ENCODE measurements at regions not wholly inside any gene's neighbourhood (a gene's known extent, or its start where the extent isn't known, plus 50 kb on each side); places are given as distances from the start of the nearest gene placed in this dataset.

DNA sequence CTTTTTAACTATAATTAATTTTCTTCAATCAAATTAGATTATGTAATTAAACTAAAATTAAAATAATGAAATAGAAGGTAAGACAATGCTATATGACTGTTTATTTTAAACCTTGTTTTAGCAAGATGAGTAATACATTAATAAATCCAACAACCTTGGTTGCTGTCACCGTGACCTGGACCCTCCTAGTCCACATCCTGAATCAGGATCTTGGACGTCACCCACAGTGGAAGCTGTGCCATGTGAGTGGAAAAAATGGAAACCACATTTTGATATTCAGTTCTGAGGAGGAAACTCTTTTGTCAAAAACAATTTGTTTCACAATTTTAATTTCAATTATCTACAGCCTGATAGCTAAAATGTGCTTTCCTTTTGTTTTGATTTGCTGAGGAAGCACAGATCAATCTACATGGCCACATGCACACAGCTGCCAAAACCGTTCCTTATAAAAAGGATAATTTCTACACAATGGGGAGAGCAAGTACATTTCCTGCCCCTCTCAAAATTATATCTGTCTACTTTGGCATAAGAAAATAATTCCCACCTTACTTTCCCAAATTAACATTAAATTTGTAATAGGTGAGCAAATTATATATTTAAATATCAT, 255.5 kb downstream of the RASSF9 start:
- in situ Hi-C loops (cut with HindIII; ENCODE audit: low sequenced_read_pairs): no loop called here
- DNase-seq (ENCODE audit: low read depth): peak; percentile 8
- TF ChIP-seq, protein P1, sequence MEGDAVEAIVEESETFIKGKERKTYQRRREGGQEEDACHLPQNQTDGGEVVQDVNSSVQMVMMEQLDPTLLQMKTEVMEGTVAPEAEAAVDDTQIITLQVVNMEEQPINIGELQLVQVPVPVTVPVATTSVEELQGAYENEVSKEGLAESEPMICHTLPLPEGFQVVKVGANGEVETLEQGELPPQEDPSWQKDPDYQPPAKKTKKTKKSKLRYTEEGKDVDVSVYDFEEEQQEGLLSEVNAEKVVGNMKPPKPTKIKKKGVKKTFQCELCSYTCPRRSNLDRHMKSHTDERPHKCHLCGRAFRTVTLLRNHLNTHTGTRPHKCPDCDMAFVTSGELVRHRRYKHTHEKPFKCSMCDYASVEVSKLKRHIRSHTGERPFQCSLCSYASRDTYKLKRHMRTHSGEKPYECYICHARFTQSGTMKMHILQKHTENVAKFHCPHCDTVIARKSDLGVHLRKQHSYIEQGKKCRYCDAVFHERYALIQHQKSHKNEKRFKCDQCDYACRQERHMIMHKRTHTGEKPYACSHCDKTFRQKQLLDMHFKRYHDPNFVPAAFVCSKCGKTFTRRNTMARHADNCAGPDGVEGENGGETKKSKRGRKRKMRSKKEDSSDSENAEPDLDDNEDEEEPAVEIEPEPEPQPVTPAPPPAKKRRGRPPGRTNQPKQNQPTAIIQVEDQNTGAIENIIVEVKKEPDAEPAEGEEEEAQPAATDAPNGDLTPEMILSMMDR (IDR thresholded peaks at IDR 0.05; ENCODE audit: low read depth, low read length, missing control alignments): no peak
- no peak overlapping the region for H3K4me3 ChIP-seq (ENCODE audit: low read depth, low read length)

DNA sequence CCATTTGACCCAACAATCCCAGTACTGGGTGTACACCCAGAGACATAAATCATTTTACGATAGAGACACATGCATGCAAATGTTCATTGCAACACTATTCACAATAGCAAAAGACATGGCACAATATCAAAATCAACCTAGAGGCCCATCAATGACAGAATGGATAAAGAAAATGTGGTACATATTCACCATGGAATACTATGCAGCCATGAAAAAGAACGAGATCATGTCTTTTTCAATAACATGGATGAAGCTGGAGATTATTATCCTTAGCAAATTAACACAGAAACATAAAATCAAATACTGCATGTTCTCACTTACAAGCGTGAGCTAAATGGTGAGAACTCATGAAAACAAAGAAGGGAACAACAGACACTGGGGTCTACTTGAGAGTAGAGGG, 249.1 kb downstream of the RASSF9 start:
- H3K4me3 ChIP-seq (ENCODE audit: low read depth, low read length): no peak overlapping the region
- in situ Hi-C loops (cut with HindIII; ENCODE audit: low sequenced_read_pairs): no loop called here
- TF ChIP-seq, protein P1 (IDR thresholded peaks at IDR 0.05; ENCODE audit: low read depth, low read length, missing control alignments): no peak
- no peak for DNase-seq (ENCODE audit: low read depth)

DNA sequence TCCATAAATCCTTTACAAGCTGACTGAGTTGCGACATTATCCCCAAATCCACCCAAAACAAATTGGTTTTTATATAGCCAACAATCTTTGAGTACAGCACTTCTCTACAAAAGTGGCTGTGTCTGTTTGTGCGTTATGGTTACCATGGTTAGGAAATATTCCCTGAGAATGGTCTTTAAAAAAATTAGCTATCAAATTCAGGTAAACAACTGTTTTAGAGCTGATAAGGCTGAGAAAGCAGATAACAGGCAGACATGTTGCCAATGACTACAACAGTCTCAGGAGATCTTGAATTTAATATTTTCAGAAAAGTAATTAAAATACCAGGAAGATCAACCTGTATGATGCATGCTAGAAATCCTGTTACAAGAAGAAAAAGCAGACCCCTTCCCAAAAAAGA, 248.0 kb downstream of the RASSF9 start:
- H3K4me3 ChIP-seq (ENCODE audit: low read depth, low read length): no peak overlapping the region
- in situ Hi-C loops (cut with HindIII; ENCODE audit: low sequenced_read_pairs): no loop called here
- no peak for DNase-seq (ENCODE audit: low read depth)
- TF ChIP-seq, protein P1 (IDR thresholded peaks at IDR 0.05; ENCODE audit: low read depth, low read length, missing control alignments): no peak

DNA sequence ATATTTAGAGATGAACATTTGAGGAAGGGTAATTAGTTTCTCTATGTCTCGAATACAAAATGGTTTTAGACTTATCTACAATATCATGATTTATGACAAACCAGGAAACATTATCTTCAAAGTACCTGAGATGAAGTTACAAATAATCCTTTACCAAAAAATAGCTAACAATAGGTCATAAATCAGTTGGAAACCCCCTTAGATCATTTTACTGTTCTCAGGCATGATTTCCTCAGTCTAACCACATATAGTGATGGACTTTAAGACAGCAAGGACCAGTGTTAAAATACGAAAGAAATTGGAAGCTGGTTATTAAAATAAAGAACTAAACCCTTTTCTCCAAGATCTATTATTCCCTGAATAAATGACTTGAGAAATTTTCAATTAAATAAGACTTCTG, 235.4 kb downstream of the RASSF9 start:
- TF ChIP-seq, protein P1 (IDR thresholded peaks at IDR 0.05; ENCODE audit: low read depth, low read length, missing control alignments): no peak
- in situ Hi-C loops (cut with HindIII; ENCODE audit: low sequenced_read_pairs): no loop called here
- no peak overlapping the region for H3K4me3 ChIP-seq (ENCODE audit: low read depth, low read length)
- DNase-seq (ENCODE audit: low read depth): no peak

DNA sequence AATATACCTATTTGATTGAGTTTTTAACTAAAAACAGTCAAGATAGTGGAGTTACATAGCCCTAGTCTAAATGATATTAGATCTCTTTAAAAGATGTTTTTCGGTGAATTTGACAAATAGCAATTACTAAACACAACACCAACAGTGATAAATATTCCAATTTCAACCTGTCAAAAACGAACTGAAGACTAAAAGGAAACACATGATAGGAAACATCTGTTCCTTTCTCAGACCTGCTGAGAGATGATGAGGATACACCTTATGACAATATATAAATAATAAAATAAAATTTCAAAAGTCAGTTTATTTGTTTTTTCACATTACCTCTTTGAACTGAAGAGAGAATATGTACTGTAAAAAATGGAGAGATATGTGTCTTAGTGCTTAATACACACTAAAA, 232.7 kb downstream of the RASSF9 start:
- in situ Hi-C loops (cut with HindIII; ENCODE audit: low sequenced_read_pairs): no loop called here
- no peak for DNase-seq (ENCODE audit: low read depth)
- no peak overlapping the region for H3K4me3 ChIP-seq (ENCODE audit: low read depth, low read length)
- TF ChIP-seq, protein P1 (IDR thresholded peaks at IDR 0.05; ENCODE audit: low read depth, low read length, missing control alignments): no peak

DNA sequence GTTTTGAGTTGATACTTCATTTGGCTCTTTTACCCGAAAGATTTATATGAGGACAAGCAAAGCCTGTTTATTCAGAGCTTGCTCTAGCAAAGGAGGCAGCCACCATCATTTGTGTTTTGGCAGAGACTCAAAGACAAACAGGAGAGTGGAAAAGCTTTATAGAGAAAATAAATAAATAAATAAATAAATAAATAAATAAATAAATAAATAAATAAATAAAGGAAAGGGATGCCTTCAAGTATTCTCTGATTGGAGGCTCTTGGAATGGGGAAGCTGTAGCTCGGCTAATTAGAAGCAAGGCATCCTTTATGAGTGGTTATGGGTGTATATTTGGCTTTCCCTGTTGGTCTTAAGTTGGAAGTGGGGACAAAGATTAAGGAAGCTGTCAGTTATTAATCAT, 229.8 kb downstream of the RASSF9 start:
- no peak overlapping the region for H3K4me3 ChIP-seq (ENCODE audit: low read depth, low read length)
- TF ChIP-seq, protein P1 (IDR thresholded peaks at IDR 0.05; ENCODE audit: low read depth, low read length, missing control alignments): no peak
- in situ Hi-C loops (cut with HindIII; ENCODE audit: low sequenced_read_pairs): no loop called here
- DNase-seq (ENCODE audit: low read depth): no peak
